OCI-LY7 (cell line): ENCODE measurements at regions not wholly inside any gene's neighbourhood (a gene's known extent, or its start where the extent isn't known, plus 50 kb on each side); places are given as distances from the start of the nearest gene placed in this dataset.

Source experiments
- CTCF ChIP-seq: fragments of 200-600 bp; sonication (generic); conservative IDR thresholded peaks from 2 replicates; pipeline ENCODE4 v1.5.1; 2014; ENCODE audit warnings: mild to moderate bottlenecking, antibody characterized with exemption, low read length, moderate library complexity, mixed read lengths
- EZH2phosphoT487 ChIP-seq: fragments of 200-600 bp; sonication (generic); IDR thresholded peaks from 2 replicates; pipeline ENCODE4 v1.6.1; 2018; ENCODE audit warnings: low read depth, borderline replicate concordance, mild to moderate bottlenecking, mixed run types, antibody characterized with exemption, low read length, moderate library complexity, mixed read lengths

- TF ChIP-seq CTCF: no peak
- no peak for TF ChIP-seq EZH2phosphoT487
Measured at GRCh38 chr6:113627480-113627879, 229.7 kb upstream of the MARCKS start.
